ENCODE measurements at regions not wholly inside any gene's neighbourhood (a gene's known extent, or its start where the extent isn't known, plus 50 kb on each side); places are given as distances from the start of the nearest gene placed in this dataset.
"Not testable (repeated sequence)": the region's sequence is repeated elsewhere in the genome, so short reads cannot be mapped to it uniquely, and the experiment has no call there.

- no peak for DNase-seq (ENCODE audit: low read depth, low spot score)
- Histone ChIP-seq H3K27ac (ENCODE audit: low read length) (no peak overlapping the region), H3K36me3 (ENCODE audit: control insufficient read depth, insufficient read depth, low read length) (no peaks in the 10 kb centered on the region), H3K4me3 (ENCODE audit: low read depth in 2 of 2, low read length in 2 of 2) (no peak overlapping the region), H3K4me1 (ENCODE audit: control insufficient read depth, insufficient read depth, low read length) (no peaks in the 10 kb centered on the region), H3K9me3 (ENCODE audit: control insufficient read depth, insufficient read depth, low read depth, low read length) (no peaks in the 10 kb centered on the region), H3K27me3 (ENCODE audit: control insufficient read depth, insufficient read depth, low read length) (no peaks in the 10 kb centered on the region)
- intact Hi-C loops (cut with micrococcal nuclease; ENCODE audit: unreplicated experiment), result no loop called here
- ChIA-PET CTCF (no interaction called here), POLR2A (no interaction called here)
- in situ Hi-C loops (cut with HindIII; ENCODE audit: low pct_unique_long_range_greater_than_20kb, low sequenced_read_pairs), result no loop called here
- no TSS peak for BruUV-seq (replicated peaks)
- no peak for ATAC-seq
- no peak for TF ChIP-seq SIN3A (IDR thresholded peaks at IDR 0.05; ENCODE audit: borderline replicate concordance, insufficient read depth, low read depth, low read length)
- TF ChIP-seq, protein P1, sequence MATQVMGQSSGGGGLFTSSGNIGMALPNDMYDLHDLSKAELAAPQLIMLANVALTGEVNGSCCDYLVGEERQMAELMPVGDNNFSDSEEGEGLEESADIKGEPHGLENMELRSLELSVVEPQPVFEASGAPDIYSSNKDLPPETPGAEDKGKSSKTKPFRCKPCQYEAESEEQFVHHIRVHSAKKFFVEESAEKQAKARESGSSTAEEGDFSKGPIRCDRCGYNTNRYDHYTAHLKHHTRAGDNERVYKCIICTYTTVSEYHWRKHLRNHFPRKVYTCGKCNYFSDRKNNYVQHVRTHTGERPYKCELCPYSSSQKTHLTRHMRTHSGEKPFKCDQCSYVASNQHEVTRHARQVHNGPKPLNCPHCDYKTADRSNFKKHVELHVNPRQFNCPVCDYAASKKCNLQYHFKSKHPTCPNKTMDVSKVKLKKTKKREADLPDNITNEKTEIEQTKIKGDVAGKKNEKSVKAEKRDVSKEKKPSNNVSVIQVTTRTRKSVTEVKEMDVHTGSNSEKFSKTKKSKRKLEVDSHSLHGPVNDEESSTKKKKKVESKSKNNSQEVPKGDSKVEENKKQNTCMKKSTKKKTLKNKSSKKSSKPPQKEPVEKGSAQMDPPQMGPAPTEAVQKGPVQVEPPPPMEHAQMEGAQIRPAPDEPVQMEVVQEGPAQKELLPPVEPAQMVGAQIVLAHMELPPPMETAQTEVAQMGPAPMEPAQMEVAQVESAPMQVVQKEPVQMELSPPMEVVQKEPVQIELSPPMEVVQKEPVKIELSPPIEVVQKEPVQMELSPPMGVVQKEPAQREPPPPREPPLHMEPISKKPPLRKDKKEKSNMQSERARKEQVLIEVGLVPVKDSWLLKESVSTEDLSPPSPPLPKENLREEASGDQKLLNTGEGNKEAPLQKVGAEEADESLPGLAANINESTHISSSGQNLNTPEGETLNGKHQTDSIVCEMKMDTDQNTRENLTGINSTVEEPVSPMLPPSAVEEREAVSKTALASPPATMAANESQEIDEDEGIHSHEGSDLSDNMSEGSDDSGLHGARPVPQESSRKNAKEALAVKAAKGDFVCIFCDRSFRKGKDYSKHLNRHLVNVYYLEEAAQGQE (IDR thresholded peaks at IDR 0.05; ENCODE audit: insufficient read depth in 1 of 2, low read depth in 2 of 2, low read length in 1 of 2), result no peak
- TF ChIP-seq, protein P2, sequence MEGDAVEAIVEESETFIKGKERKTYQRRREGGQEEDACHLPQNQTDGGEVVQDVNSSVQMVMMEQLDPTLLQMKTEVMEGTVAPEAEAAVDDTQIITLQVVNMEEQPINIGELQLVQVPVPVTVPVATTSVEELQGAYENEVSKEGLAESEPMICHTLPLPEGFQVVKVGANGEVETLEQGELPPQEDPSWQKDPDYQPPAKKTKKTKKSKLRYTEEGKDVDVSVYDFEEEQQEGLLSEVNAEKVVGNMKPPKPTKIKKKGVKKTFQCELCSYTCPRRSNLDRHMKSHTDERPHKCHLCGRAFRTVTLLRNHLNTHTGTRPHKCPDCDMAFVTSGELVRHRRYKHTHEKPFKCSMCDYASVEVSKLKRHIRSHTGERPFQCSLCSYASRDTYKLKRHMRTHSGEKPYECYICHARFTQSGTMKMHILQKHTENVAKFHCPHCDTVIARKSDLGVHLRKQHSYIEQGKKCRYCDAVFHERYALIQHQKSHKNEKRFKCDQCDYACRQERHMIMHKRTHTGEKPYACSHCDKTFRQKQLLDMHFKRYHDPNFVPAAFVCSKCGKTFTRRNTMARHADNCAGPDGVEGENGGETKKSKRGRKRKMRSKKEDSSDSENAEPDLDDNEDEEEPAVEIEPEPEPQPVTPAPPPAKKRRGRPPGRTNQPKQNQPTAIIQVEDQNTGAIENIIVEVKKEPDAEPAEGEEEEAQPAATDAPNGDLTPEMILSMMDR (IDR thresholded peaks at IDR 0.05), result no peak
- no peak for TF ChIP-seq TCF7L2 (IDR thresholded peaks at IDR 0.05; ENCODE audit: low read depth, low read length)
- no peak for TF ChIP-seq POLR2AphosphoS5 (IDR thresholded peaks at IDR 0.05; ENCODE audit: low read depth, low read length)
Measured at GRCh38 chrX:46173159-46173558, 372.1 kb downstream of the ZNF674 start.

DNA sequence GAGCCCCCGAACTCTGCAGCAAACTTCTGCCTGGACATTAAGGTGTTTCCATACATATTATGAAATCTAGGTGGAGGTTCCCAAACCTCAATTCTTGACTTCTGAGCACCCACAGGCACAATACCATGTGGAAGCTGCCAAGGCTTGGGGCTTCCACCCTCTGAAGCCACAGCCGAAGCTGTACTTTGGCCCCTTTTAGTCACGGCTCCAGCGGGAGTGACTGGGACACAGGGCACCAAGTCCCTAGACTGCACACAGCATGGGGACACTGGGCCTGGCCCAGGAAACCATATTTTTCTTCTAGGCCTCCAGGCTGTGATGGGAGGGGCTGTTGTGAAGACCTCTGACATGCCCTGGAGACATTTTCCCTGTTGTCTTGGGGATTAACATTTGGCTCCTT is 373.8 kb downstream of the ZNF674 start:
- intact Hi-C loops (cut with micrococcal nuclease; ENCODE audit: unreplicated experiment); BruUV-seq (replicated peaks); CTCF ChIA-PET; H3K4me3 ChIP-seq (ENCODE audit: low read depth in 2 of 2, low read length in 2 of 2); ATAC-seq; H3K4me1 ChIP-seq (ENCODE audit: control insufficient read depth, insufficient read depth, low read length); DNase-seq (ENCODE audit: low read depth, low spot score); POLR2A ChIA-PET; H3K9me3 ChIP-seq (ENCODE audit: control insufficient read depth, insufficient read depth, low read depth, low read length); in situ Hi-C loops (cut with HindIII; ENCODE audit: low pct_unique_long_range_greater_than_20kb, low sequenced_read_pairs); H3K36me3 ChIP-seq (ENCODE audit: control insufficient read depth, insufficient read depth, low read length); H3K27ac ChIP-seq (ENCODE audit: low read length); H3K27me3 ChIP-seq (ENCODE audit: control insufficient read depth, insufficient read depth, low read length): not testable (repeated sequence)

DNA sequence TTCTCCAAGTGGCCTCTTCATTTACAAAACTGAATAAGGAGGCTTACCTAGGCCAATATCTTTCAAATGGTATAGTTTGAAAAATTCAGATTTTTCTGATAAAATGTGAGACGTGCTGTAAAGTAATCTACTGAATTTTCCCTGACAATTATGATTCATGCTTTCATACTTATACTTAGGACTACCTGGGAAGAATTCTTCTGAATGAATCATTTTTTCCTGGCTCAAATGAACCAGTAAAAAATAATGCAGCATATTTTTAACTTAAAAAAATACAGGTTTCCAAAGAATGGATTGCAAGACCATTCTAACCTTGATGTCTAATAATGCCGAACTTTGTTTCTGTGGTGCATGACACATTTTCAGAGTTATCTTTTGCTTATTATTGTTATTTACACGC is 375.4 kb downstream of the ZNF674 start:
- no peak for ATAC-seq

More for the DNA sequence above, 375.4 kb downstream of the ZNF674 start:
- TF ChIP-seq, protein P1 (IDR thresholded peaks at IDR 0.05; ENCODE audit: insufficient read depth in 1 of 2, low read depth in 2 of 2, low read length in 1 of 2), result no peak
- TF ChIP-seq TCF7L2 (IDR thresholded peaks at IDR 0.05; ENCODE audit: low read depth, low read length), result no peak
- TF ChIP-seq, protein P2 (IDR thresholded peaks at IDR 0.05), result no peak
- TF ChIP-seq SIN3A (IDR thresholded peaks at IDR 0.05; ENCODE audit: borderline replicate concordance, insufficient read depth, low read depth, low read length), result no peak
- no peak for TF ChIP-seq POLR2AphosphoS5 (IDR thresholded peaks at IDR 0.05; ENCODE audit: low read depth, low read length)
- Histone ChIP-seq H3K27ac (ENCODE audit: low read length) (no peak overlapping the region), H3K36me3 (ENCODE audit: control insufficient read depth, insufficient read depth, low read length) (no peaks in the 10 kb centered on the region), H3K4me3 (ENCODE audit: low read depth in 2 of 2, low read length in 2 of 2) (no peak overlapping the region), H3K4me1 (ENCODE audit: control insufficient read depth, insufficient read depth, low read length) (no peaks in the 10 kb centered on the region), H3K27me3 (ENCODE audit: control insufficient read depth, insufficient read depth, low read length) (no peaks in the 10 kb centered on the region), H3K9me3 (ENCODE audit: control insufficient read depth, insufficient read depth, low read depth, low read length) (no peaks in the 10 kb centered on the region)
- intact Hi-C loops (cut with micrococcal nuclease; ENCODE audit: unreplicated experiment), result no loop called here
- in situ Hi-C loops (cut with HindIII; ENCODE audit: low pct_unique_long_range_greater_than_20kb, low sequenced_read_pairs), result no loop called here
- CTCF ChIA-PET, result no interaction called here
- no peak for DNase-seq (ENCODE audit: low read depth, low spot score)
- no TSS peak for BruUV-seq (replicated peaks)
- POLR2A ChIA-PET, result no interaction called here

Data from Panc1 (cell line).